MCF 10A (cell line): ENCODE measurements at regions not wholly inside any gene's neighbourhood (a gene's known extent, or its start where the extent isn't known, plus 50 kb on each side); places are given as distances from the start of the nearest gene placed in this dataset.
A peak's percentile ranks its signal among the peaks of the same experiment; 100 is the strongest.

ENCODE experiments used
- BruUV-seq: library from RNA; stranded (reverse); fragments of 400-500 nt; replicated peaks from 2 replicates; lab custom pipeline; 2021; lab: Mats Ljungman, UMichigan
- CTCF ChIA-PET: fragments of 300-600 bp; sonication (Branson Sonifier 250); formaldehyde crosslinking; extraction: SDS; loops from one replicate; lab custom pipeline; 2021; ENCODE audit warnings: antibody characterized with exemption, inconsistent platforms; lab: Yijun Ruan, JAX
- POLR2A ChIA-PET: fragments of 300-600, 350-650 bp; sonication (Branson Sonifier 250); formaldehyde crosslinking; extraction: SDS; loops from one replicate; lab custom pipeline; 2020; ENCODE audit warnings: antibody characterized with exemption, inconsistent platforms; lab: Yijun Ruan, JAX
- DNase-seq: peaks from one replicate; pipeline ENCODE4 v3.0.0-alpha.2; 2018; ENCODE audit not compliant: unreplicated experiment
- H3K27ac Mint-ChIP-seq: one replicate; pipeline ENCODE4 v1.8.0; 2022; ENCODE audit warnings: mild to moderate bottlenecking, low read depth, mixed read lengths; ENCODE audit not compliant: unreplicated experiment
- H3K27me3 Mint-ChIP-seq: one replicate; pipeline ENCODE4 v1.8.0; 2022; ENCODE audit warnings: mixed read lengths; ENCODE audit not compliant: insufficient read depth, unreplicated experiment
- H3K36me3 Mint-ChIP-seq: one replicate; pipeline ENCODE4 v1.8.0; 2022; ENCODE audit warnings: mild to moderate bottlenecking, moderate library complexity, mixed read lengths; ENCODE audit not compliant: insufficient read depth, unreplicated experiment
- H3K4me1 Mint-ChIP-seq: one replicate; pipeline ENCODE4 v1.8.0; 2022; ENCODE audit warnings: mixed read lengths; ENCODE audit not compliant: insufficient read depth, unreplicated experiment
- H3K4me3 Mint-ChIP-seq: one replicate; pipeline ENCODE4 v1.8.0; 2022; ENCODE audit warnings: mild to moderate bottlenecking, moderate library complexity, mixed read lengths; ENCODE audit not compliant: unreplicated experiment
- H3K9me3 Mint-ChIP-seq: one replicate; pipeline ENCODE4 v1.8.0; 2022; ENCODE audit warnings: mixed read lengths; ENCODE audit not compliant: unreplicated experiment
- CTCF ChIP-seq: fragments of 200-600 bp; IDR thresholded peaks from one replicate; pipeline ENCODE4 v1.8.0; 2022; ENCODE audit warnings: antibody characterized with exemption, mild to moderate bottlenecking; ENCODE audit not compliant: unreplicated experiment
- intact Hi-C: fragments of 100-400 bp; cut with micrococcal nuclease; formaldehyde crosslinking; loops from 2 replicates; pipeline ENCODE4 v1.14.1; 2022

- Mint-ChIP-seq H3K27ac (no peak overlapping the region), H3K9me3 (no peaks in the 10 kb centered on the region), H3K4me1 (no peaks in the 10 kb centered on the region), H3K4me3 (no peak overlapping the region), H3K36me3 (no peaks in the 10 kb centered on the region), H3K27me3 (no peaks in the 10 kb centered on the region)
- POLR2A ChIA-PET, result interaction anchor here (0.8 kb wide), 1 partner anchor 473 kb away, joined by 3 read pairs; no protein-coding TSS in a partner anchor
- CTCF ChIA-PET, result interaction anchor here (1.2 to 1.8 kb wide), 4 partner anchors 29 to 541 kb away, joined by 3 to 12 read pairs (median 5); partner anchors contain the start of gene IGFBP5
- no TSS peak for BruUV-seq
- intact Hi-C loops, result no loop called here
- TF ChIP-seq CTCF, result no peak
- no peak for DNase-seq
Measured at GRCh38 chr2:217171874-217172273, 312.0 kb upstream of the TNP1 start.

GRCh38 chr2:217168496-217168895 lies 308.6 kb upstream of the TNP1 start:
- Mint-ChIP-seq H3K4me3 (no peak overlapping the region), H3K27ac (no peak overlapping the region), H3K27me3 (no peaks in the 10 kb centered on the region), H3K36me3 (no peaks in the 10 kb centered on the region), H3K9me3 (no peaks in the 10 kb centered on the region), H3K4me1 (no peaks in the 10 kb centered on the region)
- TF ChIP-seq CTCF, result no peak
- BruUV-seq, result no TSS peak
- CTCF ChIA-PET, result interaction anchor here (0.5 to 1.2 kb wide), 3 partner anchors 14 to 648 kb away, joined by 3 read pairs; no protein-coding TSS in a partner anchor
- no peak for DNase-seq
- POLR2A ChIA-PET, result no interaction called here
- intact Hi-C loops, result no loop called here

GRCh38 chr2:217167531-217167930 lies 307.7 kb upstream of the TNP1 start:
- BruUV-seq, result no TSS peak
- no peaks in the 10 kb centered on the region for H3K36me3 Mint-ChIP-seq
- H3K4me3 Mint-ChIP-seq, result no peak overlapping the region
- no peak for TF ChIP-seq CTCF
- peaks cover under 1% of the 10 kb centered on the region for H3K4me1 Mint-ChIP-seq
- H3K9me3 Mint-ChIP-seq, result no peaks in the 10 kb centered on the region
- POLR2A ChIA-PET, result no interaction called here
- no peaks in the 10 kb centered on the region for H3K27me3 Mint-ChIP-seq
- CTCF ChIA-PET, result interaction anchor here (0.6 to 3.9 kb wide), 3 partner anchors 450 to 603 kb away, joined by 3 to 59 read pairs (median 3); partner anchors contain the start of gene IGFBP5
- no peak for DNase-seq
- no peak overlapping the region for H3K27ac Mint-ChIP-seq
- intact Hi-C loops, result no loop called here

- DNase-seq, result peak; percentile 54
- Mint-ChIP-seq H3K9me3 (no peaks in the 10 kb centered on the region), H3K27me3 (no peaks in the 10 kb centered on the region), H3K36me3 (no peaks in the 10 kb centered on the region), H3K4me1 (peaks cover 6% of the 10 kb centered on the region), H3K27ac (no peak overlapping the region), H3K4me3 (no peak overlapping the region)
- POLR2A ChIA-PET, result no interaction called here
- peak; percentile 65 for TF ChIP-seq CTCF
- intact Hi-C loops, result loop anchor here (1.0 kb wide), 4 partner anchors 344 to 547 kb away; no protein-coding TSS in a partner anchor
- no TSS peak for BruUV-seq
- CTCF ChIA-PET, result interaction anchor here (0.6 to 3.9 kb wide), 37 partner anchors 8 to 648 kb away, joined by 3 to 59 read pairs (median 4); partner anchors contain the start of gene IGFBP5
Measured at GRCh38 chr2:217166241-217166850, 306.5 kb upstream of the TNP1 start.
